BE2C (cell line): ENCODE measurements at regions not wholly inside any gene's neighbourhood (a gene's known extent, or its start where the extent isn't known, plus 50 kb on each side); places are given as distances from the start of the nearest gene placed in this dataset.

ENCODE experiments used
- DNase-seq: peaks from one replicate; pipeline ENCODE4 v3.0.0-alpha.2; 2020
- H3K27me3 ChIP-seq: fragments of 250-450 bp; sonication (Bioruptor Pico); 2 replicates; pipeline ENCODE4 v1.5.1; 2020; ENCODE audit warnings: mild to moderate bottlenecking
- H3K36me3 ChIP-seq: fragments of 250-450 bp; sonication (Bioruptor Pico); 2 replicates; pipeline ENCODE4 v1.5.1; 2020; ENCODE audit warnings: mild to moderate bottlenecking
- H3K4me1 ChIP-seq: fragments of 250-450 bp; sonication (Bioruptor Pico); 2 replicates; pipeline ENCODE4 v1.5.1; 2020
- H3K4me3 ChIP-seq: 2 replicates; pipeline ENCODE4 v1.5.1; 2011; ENCODE audit warnings: low read depth, low read length
- H3K9me3 ChIP-seq: fragments of 250-450 bp; sonication (Bioruptor Pico); 2 replicates; pipeline ENCODE4 v1.5.1; 2020
- TF ChIP-seq, protein P1 (sequence below): IDR thresholded peaks from 2 replicates; pipeline ENCODE4 v1.5.1; 2012; ENCODE audit warnings: mild to moderate bottlenecking, low read depth, low read length

DNA sequence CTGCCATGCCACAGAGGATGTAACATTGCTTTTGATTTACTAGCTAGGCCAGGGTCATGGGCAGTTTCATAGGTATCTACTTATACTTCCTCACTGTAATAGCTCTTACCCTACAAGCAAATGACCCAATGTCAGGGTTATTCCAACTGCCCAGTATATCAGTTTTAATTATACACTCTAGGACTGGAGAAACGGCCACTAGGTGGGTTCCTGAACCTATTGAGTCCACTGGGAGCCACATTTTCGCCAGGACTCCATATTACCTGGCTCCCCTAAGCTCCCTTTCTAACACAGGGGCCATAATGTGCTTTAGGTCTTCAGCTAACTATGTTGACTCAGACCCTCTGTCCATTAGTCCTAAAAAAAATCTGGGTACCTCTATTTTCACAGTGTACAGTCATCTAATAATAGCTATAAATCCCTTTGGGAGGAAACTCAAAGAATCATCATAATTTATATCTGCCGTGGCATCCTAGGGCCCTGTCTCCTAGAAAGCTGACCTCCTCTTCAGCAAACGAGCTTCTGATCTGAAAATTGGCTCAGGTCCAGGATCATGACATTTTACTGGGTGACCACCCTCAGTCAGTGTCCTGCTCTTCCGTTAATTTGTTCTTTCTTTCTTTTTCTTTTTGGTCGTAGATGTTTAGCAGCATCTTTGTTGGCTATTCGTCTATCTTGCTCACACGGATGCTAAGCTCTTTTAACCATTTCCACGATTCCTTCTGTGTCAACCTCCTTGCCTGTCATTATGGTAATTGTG is 244.3 kb downstream of the FAM76B start:
- no peaks in the 10 kb centered on the region for H3K36me3 ChIP-seq
- peaks cover 24% of the 10 kb centered on the region for H3K4me1 ChIP-seq
- H3K9me3 ChIP-seq, result no peaks in the 10 kb centered on the region
- TF ChIP-seq, protein P1, sequence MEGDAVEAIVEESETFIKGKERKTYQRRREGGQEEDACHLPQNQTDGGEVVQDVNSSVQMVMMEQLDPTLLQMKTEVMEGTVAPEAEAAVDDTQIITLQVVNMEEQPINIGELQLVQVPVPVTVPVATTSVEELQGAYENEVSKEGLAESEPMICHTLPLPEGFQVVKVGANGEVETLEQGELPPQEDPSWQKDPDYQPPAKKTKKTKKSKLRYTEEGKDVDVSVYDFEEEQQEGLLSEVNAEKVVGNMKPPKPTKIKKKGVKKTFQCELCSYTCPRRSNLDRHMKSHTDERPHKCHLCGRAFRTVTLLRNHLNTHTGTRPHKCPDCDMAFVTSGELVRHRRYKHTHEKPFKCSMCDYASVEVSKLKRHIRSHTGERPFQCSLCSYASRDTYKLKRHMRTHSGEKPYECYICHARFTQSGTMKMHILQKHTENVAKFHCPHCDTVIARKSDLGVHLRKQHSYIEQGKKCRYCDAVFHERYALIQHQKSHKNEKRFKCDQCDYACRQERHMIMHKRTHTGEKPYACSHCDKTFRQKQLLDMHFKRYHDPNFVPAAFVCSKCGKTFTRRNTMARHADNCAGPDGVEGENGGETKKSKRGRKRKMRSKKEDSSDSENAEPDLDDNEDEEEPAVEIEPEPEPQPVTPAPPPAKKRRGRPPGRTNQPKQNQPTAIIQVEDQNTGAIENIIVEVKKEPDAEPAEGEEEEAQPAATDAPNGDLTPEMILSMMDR, result peak; percentile 42
- DNase-seq, result peak; percentile 14
- H3K27me3 ChIP-seq, result no peaks in the 10 kb centered on the region
- no peak overlapping the region for H3K4me3 ChIP-seq

DNA sequence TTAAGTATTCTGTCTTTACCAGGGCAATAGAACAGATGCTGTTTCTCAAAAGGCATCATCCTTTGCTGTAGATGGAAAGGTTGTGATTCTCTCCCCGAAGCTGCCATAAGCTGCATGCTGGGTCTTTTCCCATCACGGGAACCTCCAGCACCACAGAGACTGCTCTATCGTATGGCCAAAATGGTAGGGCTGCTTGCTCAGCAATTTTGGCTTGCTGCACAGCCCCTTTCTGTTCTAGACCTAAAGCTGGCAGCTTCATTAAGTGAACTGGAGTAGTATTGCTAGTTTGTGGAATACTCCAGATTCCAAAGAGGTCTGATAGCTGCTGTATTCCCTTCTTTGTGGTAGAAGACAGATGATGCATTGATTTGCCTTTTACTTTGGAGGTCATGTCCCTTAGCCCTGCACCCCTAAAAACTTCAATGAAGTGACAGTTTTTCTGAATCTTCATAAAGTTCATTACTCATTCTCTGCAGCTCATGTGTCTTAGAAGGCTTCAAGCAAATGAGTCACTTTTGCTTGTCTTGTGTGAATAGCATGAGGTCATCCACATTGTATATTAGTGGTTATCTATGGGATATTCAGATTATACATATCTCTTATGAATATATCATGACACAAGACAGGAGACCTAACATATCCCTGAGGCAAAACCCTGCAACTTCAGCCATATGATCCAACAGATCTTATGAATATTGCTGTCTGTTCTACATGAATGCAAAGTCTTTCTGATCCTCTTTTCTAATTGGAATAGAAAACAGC is 245.3 kb downstream of the FAM76B start:
- no peak for DNase-seq
- Histone ChIP-seq H3K36me3 (no peaks in the 10 kb centered on the region), H3K4me3 (no peak overlapping the region)

DNA sequence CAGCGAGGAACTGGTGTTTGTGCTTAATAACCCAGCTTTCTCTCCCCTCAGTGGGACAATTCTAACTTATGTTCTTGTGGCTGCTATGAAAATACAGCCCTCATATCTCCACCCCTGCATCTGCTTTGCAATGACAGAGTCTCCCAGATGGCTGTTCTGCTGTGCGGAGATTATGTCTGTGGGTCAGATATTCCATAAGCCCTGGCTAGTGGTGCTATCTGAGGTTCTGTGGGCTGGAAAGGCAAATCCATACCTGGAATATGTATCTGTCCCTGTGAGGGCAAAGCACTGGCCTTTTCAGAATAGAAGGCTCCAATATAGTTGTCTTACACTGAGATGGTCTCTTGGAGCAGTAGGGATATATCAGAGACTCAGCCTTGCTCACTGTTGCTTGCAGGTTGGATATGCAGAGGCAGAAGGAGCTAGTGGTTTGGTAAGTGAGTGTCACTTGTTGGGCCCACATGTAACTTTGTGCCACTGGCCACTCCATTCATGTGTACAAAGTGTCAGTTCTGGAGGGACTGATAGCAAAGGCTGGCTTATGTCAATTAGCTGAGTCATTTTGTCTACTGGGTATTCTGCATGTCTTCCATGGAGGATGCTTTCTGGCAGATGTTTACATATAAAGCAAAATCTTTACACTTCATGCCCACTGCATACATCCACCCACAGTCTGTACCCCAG is 246.6 kb downstream of the FAM76B start:
- Histone ChIP-seq H3K27me3 (no peaks in the 10 kb centered on the region), H3K4me1 (peaks cover 28% of the 10 kb centered on the region), H3K4me3 (no peak overlapping the region), H3K36me3 (no peaks in the 10 kb centered on the region), H3K9me3 (no peaks in the 10 kb centered on the region)
- DNase-seq, result peak; percentile 13
- TF ChIP-seq, protein P1, result no peak

More for the DNA sequence above, 245.3 kb downstream of the FAM76B start:
- no peaks in the 10 kb centered on the region for H3K27me3 ChIP-seq
- TF ChIP-seq, protein P1, result no peak
- no peaks in the 10 kb centered on the region for H3K9me3 ChIP-seq
- peaks cover 24% of the 10 kb centered on the region for H3K4me1 ChIP-seq

DNA sequence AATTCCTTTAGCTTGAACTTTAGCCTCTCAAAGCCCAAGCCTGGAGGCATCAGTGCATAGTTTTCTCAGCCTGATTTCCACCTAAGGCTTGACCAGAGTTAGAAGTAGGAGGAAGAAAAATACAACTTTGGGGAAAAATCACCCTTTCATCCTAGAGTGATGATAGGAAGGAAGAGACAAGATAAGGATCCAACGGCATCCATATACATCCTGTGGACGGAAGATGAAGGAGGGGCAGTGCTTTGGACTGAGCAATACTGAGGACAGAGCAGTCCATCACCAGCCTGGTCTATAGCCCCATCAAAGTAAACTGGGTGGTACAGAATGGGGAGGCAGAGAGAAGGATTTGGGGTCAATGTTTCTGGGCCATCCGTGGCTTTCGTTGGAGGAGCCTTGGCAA is 247.9 kb downstream of the FAM76B start:
- Histone ChIP-seq H3K9me3 (no peaks in the 10 kb centered on the region), H3K36me3 (no peaks in the 10 kb centered on the region), H3K4me3 (no peak overlapping the region), H3K27me3 (no peaks in the 10 kb centered on the region), H3K4me1 (peaks cover 25% of the 10 kb centered on the region)
- DNase-seq, result no peak
- TF ChIP-seq, protein P1, result no peak

DNA sequence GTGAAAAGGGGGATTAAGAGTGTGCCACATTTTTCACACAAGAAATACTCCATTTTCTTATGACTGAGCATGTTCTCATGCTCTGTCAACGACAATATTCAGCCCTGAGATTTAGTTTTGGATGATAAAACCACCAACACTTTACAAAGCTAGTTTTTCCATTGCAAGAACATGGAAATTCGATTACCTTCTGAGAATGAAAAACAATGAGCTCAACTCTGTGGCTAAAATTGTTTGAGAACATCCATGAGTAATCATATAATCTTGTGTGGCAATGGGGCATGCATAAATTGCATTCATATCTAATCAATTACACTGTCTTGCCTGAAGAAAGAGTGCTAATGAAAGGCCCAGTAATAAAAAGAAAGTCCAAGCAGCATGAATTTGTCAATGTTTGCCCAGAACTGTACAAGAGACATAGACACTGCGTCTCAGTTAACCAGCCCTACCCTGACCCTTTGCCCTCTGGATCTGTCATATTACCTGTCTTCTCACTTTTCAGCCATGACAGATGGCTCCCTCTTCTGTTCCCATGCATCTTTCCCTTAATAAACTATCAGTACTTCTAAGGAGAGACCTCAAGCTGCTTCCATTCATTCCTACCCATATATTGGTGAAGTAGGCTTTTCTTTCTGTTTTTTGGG is 253.4 kb downstream of the FAM76B start:
- DNase-seq, result no peak
- H3K9me3 ChIP-seq, result no peaks in the 10 kb centered on the region

More for the DNA sequence above, 253.4 kb downstream of the FAM76B start:
- no peaks in the 10 kb centered on the region for H3K27me3 ChIP-seq
- no peaks in the 10 kb centered on the region for H3K36me3 ChIP-seq
- no peak overlapping the region for H3K4me3 ChIP-seq
- H3K4me1 ChIP-seq, result 0 out of 2 replicates have a peak, but pooled peaks cover 5% of the 10 kb centered on the region
- TF ChIP-seq, protein P1, result no peak
